WTC11 (cell line): ENCODE measurements at regions not wholly inside any gene's neighbourhood (a gene's known extent, or its start where the extent isn't known, plus 50 kb on each side); places are given as distances from the start of the nearest gene placed in this dataset.

ENCODE experiments used
- TF ChIP-seq, protein P1 (sequence below): sonication (generic); formaldehyde crosslinking; IDR thresholded peaks from 2 replicates; pipeline ENCODE4 v1.8.0; 2022; ENCODE audit warnings: mild to moderate bottlenecking, missing genetic modification reagents
- TF ChIP-seq, protein P2 (sequence below): sonication (generic); formaldehyde crosslinking; conservative IDR thresholded peaks from 2 replicates; pipeline ENCODE4 v1.8.1; 2022; ENCODE audit warnings: mild to moderate bottlenecking, missing genetic modification reagents

DNA sequence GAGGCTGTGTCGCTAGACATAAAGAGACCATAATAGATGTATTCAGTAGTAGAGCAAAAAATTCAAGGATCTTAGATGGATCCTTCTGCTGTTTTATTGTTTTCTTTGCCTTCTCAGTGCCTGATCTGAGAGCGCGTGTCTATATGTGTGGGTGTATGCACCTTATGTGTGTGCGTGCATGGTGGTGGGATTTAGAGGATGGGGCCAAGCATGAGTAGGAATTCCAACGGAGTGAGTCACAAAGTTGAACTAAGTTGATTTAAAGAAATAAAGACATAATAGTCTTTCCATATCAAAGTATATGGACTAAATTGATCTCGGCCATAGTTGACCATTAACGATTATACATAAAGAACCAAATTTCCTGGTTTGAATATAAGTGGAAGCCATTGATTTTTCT lies 178.7 kb downstream of the CYYR1 start:
- TF ChIP-seq, protein P1, sequence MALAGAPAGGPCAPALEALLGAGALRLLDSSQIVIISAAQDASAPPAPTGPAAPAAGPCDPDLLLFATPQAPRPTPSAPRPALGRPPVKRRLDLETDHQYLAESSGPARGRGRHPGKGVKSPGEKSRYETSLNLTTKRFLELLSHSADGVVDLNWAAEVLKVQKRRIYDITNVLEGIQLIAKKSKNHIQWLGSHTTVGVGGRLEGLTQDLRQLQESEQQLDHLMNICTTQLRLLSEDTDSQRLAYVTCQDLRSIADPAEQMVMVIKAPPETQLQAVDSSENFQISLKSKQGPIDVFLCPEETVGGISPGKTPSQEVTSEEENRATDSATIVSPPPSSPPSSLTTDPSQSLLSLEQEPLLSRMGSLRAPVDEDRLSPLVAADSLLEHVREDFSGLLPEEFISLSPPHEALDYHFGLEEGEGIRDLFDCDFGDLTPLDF (CRISPR knock-in tag), result no peak
- TF ChIP-seq, protein P2, sequence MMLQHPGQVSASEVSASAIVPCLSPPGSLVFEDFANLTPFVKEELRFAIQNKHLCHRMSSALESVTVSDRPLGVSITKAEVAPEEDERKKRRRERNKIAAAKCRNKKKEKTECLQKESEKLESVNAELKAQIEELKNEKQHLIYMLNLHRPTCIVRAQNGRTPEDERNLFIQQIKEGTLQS (CRISPR knock-in tag), result no peak
